NB4 (cell line): ENCODE measurements at regions not wholly inside any gene's neighbourhood (a gene's known extent, or its start where the extent isn't known, plus 50 kb on each side); places are given as distances from the start of the nearest gene placed in this dataset.

Experiments
- DNase-seq: peaks from one replicate; pipeline ENCODE4 v3.0.0; 2010; ENCODE audit warnings: low read depth
- H3K4me3 ChIP-seq: one replicate; pipeline ENCODE4 v1.5.1; 2011; ENCODE audit warnings: mild to moderate bottlenecking, low read depth, low read length, moderate library complexity
- CTCF ChIP-seq: IDR thresholded peaks from one replicate; pipeline ENCODE4 v1.5.1; 2012; ENCODE audit warnings: low read depth, low read length
- MYC ChIP-seq: IDR thresholded peaks from 2 replicates; pipeline ENCODE4 v1.6.1; 2011; ENCODE audit warnings: low read depth, low read length
- POLR2A ChIP-seq: IDR thresholded peaks from 2 replicates; pipeline ENCODE4 v1.6.1; 2011; ENCODE audit warnings: mild to moderate bottlenecking; ENCODE audit not compliant: insufficient read length; ENCODE audit errors: extremely low read depth
- TF ChIP-seq, protein P1 (sequence below): IDR thresholded peaks from 2 replicates; pipeline ENCODE4 v1.6.1; 2011; ENCODE audit warnings: low read depth, low read length

DNA sequence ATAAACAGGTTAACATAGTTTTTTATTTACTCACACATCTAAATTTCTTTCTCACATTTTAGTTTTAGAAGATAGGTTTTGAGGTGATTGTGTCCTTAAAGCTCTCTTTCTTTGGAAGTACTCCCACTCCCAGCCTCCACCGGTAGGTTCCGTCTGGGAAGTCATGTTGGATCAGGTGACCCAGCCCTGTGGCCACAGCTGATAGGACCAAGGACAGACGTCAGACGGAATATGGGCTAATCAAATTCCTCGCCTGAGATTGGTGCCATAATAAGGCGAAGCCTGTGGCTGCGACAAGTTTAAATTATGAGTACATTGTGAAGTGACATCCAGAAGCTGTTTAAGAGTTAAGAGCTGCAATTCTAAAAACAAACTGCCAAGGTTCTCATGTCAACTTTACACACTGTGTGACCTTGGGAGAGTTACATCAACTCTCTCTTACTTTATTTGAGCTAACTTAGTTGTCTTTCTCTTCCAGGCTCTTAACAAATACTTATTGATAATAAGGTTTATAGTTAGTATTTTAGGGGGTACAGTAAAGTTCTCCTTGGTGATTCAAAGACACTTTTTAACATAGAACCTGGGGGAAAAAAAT, 133.6 kb downstream of the NPY start:
- no peak overlapping the region for H3K4me3 ChIP-seq
- no peak for DNase-seq
- no peak for TF ChIP-seq MYC
- TF ChIP-seq CTCF = no peak
- TF ChIP-seq, protein P1, sequence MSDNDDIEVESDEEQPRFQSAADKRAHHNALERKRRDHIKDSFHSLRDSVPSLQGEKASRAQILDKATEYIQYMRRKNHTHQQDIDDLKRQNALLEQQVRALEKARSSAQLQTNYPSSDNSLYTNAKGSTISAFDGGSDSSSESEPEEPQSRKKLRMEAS = no peak
- no peak for TF ChIP-seq POLR2A

DNA sequence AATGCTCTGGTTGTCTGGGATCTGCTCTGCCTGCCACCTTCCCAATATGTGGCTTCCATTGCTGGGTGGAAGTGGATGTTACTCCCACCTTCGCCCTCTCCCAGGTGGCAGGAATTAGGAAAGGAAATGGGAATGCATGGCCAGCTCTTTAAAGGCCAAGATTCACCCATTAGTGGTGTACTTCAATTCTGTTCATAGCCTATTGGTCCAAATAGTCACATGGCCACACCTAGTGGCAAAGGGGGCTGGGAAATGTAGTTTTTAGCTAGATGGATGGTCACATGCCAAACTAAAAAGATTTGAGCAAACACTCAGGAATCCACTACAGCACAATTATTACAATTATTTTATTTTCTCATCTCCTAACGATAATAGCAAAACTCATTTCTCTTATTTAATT, 135.1 kb downstream of the NPY start:
- no peak overlapping the region for H3K4me3 ChIP-seq
- no peak for TF ChIP-seq MYC
- TF ChIP-seq, protein P1 = peak; percentile 61
- TF ChIP-seq POLR2A = no peak
- TF ChIP-seq CTCF = no peak
- DNase-seq = no peak

GRCh38 chr7:24419511-24419910, 135.5 kb downstream of the NPY start:
- TF ChIP-seq CTCF (no peak), POLR2A (no peak), MYC (no peak)
- TF ChIP-seq, protein P1 = no peak
- DNase-seq = no peak
- H3K4me3 ChIP-seq = no peak overlapping the region

DNA sequence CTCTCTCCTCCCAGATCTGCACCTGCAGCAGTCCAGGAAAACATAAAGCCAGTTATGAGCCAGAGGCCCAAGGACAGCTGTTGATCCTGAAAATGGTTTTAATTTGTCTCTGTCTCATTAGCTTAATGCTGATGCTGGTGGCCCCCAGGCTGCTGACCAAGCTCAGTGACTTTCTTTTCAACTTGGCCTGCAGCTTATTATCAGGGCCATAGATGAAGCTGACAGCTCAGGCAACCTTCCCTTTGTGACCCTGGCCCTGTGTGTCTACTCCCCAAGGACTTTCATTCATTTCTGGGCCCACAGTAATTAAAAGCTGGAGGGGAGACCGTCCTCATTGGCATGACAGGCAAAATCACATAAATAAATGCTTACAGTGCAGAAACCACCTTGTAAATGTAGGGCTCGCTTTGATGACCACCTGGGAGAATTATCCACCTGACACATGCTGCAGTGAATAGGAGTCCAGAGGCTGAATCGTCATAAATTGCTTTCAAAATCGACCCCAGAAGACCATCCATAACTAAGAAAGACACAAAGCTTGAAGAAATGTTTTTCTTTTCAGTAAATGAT, 138.5 kb downstream of the NPY start:
- no peak for DNase-seq
- TF ChIP-seq MYC (no peak), CTCF (no peak), POLR2A (no peak)
- TF ChIP-seq, protein P1 = no peak
- H3K4me3 ChIP-seq = no peak overlapping the region

GRCh38 chr7:24425664-24426063, 141.7 kb downstream of the NPY start:
- H3K4me3 ChIP-seq = no peak overlapping the region
- DNase-seq = no peak
- TF ChIP-seq MYC (no peak), CTCF (no peak), POLR2A (no peak)
- TF ChIP-seq, protein P1 = no peak
